HEK293 (cell line): ENCODE measurements at regions not wholly inside any gene's neighbourhood (a gene's known extent, or its start where the extent isn't known, plus 50 kb on each side); places are given as distances from the start of the nearest gene placed in this dataset.

Experiments
- CTCF ChIA-PET: fragments of 350-600 bp; formaldehyde crosslinking; extraction: SDS; loops from one replicate; lab custom pipeline; 2021; ENCODE audit warnings: antibody characterized with exemption; lab: Yijun Ruan, JAX
- POLR2A ChIA-PET: fragments of 300-600 bp; formaldehyde crosslinking; extraction: SDS; loops from one replicate; lab custom pipeline; 2020; ENCODE audit warnings: antibody characterized with exemption, inconsistent platforms; lab: Yijun Ruan, JAX
- H3K27ac ChIP-seq: fragments of 200-500 bp; sonication (Bioruptor generic); 2 replicates; pipeline ENCODE4 v1.5.1; 2014; ENCODE audit warnings: low read depth, low read length, control low read depth, inconsistent platforms; ENCODE audit errors: extremely low read depth
- H3K36me3 ChIP-seq, 2 experiments: fragments of 200-500 bp in 1 of 2; sonication (Bioruptor generic) in 1 of 2; 1 replicate in 1 of 2; 2 replicates in 1 of 2; pipeline ENCODE4 v1.5.1; 2014 to 2017; ENCODE audit warnings: inconsistent platforms in 2 of 2, low read length in 2 of 2; ENCODE audit not compliant: control insufficient read depth in 2 of 2, insufficient read depth in 1 of 2
- H3K4me1 ChIP-seq: fragments of 200-500 bp; sonication (Bioruptor generic); 2 replicates; pipeline ENCODE4 v1.5.1; 2014; ENCODE audit warnings: mild to moderate bottlenecking, low read length, inconsistent platforms; ENCODE audit not compliant: control insufficient read depth, insufficient read depth
- H3K4me3 ChIP-seq: 2 replicates; pipeline ENCODE4 v1.5.1; 2011; ENCODE audit warnings: low read depth, mild to moderate bottlenecking, control low read depth, low read length, moderate library complexity
- H3K9me3 ChIP-seq: fragments of 200-500 bp; sonication (Bioruptor generic); 2 replicates; pipeline ENCODE4 v1.5.1; 2014; ENCODE audit warnings: low read depth, low read length, inconsistent platforms; ENCODE audit not compliant: control insufficient read depth, insufficient read depth
- HIC1 ChIP-seq: fragments of 450-650 bp; formaldehyde crosslinking; IDR thresholded peaks from 2 replicates; pipeline ENCODE4 v1.5.1; 2016; ENCODE audit warnings: missing biosample characterization, missing genetic modification characterization
- IKZF3 ChIP-seq: fragments of 450-650 bp; IDR thresholded peaks from 2 replicates; pipeline ENCODE4 v1.5.0; 2018; ENCODE audit warnings: missing biosample characterization, mild to moderate bottlenecking, missing genetic modification characterization, moderate library complexity
- ZBTB49 ChIP-seq: fragments of 450-650 bp; formaldehyde crosslinking; IDR thresholded peaks from 2 replicates; pipeline ENCODE4 v1.5.1; 2016; ENCODE audit warnings: missing biosample characterization, missing genetic modification characterization, low read depth
- ZEB2 ChIP-seq: fragments of 450-650 bp; formaldehyde crosslinking; IDR thresholded peaks from 2 replicates; pipeline ENCODE4 v1.5.1; 2016; ENCODE audit warnings: missing biosample characterization, missing genetic modification characterization
- ZNF223 ChIP-seq: fragments of 450-650 bp; formaldehyde crosslinking; IDR thresholded peaks from 2 replicates; pipeline ENCODE4 v1.5.1; 2016; ENCODE audit warnings: missing biosample characterization, missing genetic modification characterization
- ZNF274 ChIP-seq, 2 experiments: fragments of 200-500 bp in 1 of 2; fragments of 450-650 bp in 1 of 2; sonication (Bioruptor generic) in 1 of 2; formaldehyde crosslinking in 1 of 2; IDR thresholded peaks; 2 replicates each; pipeline versions ENCODE4 v1.5.1 to v1.6.1; 2014 to 2016; ENCODE audit warnings: borderline replicate concordance in 1 of 2, inconsistent platforms in 1 of 2, low read length in 1 of 2, missing biosample characterization in 1 of 2, missing genetic modification characterization in 1 of 2
- ZNF292 ChIP-seq: fragments of 450-650 bp; formaldehyde crosslinking; IDR thresholded peaks from 2 replicates; pipeline ENCODE4 v1.5.1; 2016; ENCODE audit warnings: low read depth, missing biosample characterization, missing genetic modification characterization, borderline replicate concordance
- ZNF433 ChIP-seq: fragments of 450-650 bp; formaldehyde crosslinking; IDR thresholded peaks from 2 replicates; pipeline ENCODE4 v1.5.1; 2016; ENCODE audit warnings: missing biosample characterization, missing genetic modification characterization, low read depth
- ZNF510 ChIP-seq: fragments of 450-650 bp; formaldehyde crosslinking; IDR thresholded peaks from 2 replicates; pipeline ENCODE4 v1.5.1; 2018; ENCODE audit warnings: mild to moderate bottlenecking, missing genetic modification characterization, missing biosample characterization; ENCODE audit not compliant: insufficient replicate concordance
- ZNF514 ChIP-seq: fragments of 450-650 bp; formaldehyde crosslinking; IDR thresholded peaks from 2 replicates; pipeline ENCODE4 v1.5.1; 2016; ENCODE audit warnings: missing biosample characterization, missing genetic modification characterization
- ZNF529 ChIP-seq: fragments of 450-650 bp; formaldehyde crosslinking; IDR thresholded peaks from 2 replicates; pipeline ENCODE4 v1.5.1; 2017; ENCODE audit warnings: missing genetic modification characterization, missing biosample characterization; ENCODE audit not compliant: insufficient replicate concordance
- ZNF544 ChIP-seq: fragments of 450-650 bp; formaldehyde crosslinking; IDR thresholded peaks from 2 replicates; pipeline ENCODE4 v1.5.0; 2017; ENCODE audit warnings: missing biosample characterization, missing genetic modification characterization
- ZNF548 ChIP-seq: fragments of 450-650 bp; formaldehyde crosslinking; IDR thresholded peaks from 2 replicates; pipeline ENCODE4 v1.5.1; 2016; ENCODE audit warnings: missing biosample characterization, missing genetic modification characterization
- ZNF585B ChIP-seq: fragments of 450-650 bp; formaldehyde crosslinking; IDR thresholded peaks from 2 replicates; pipeline ENCODE4 v1.5.1; 2016; ENCODE audit warnings: missing biosample characterization, missing genetic modification characterization
- ZNF76 ChIP-seq: fragments of 450-650 bp; formaldehyde crosslinking; IDR thresholded peaks from 2 replicates; pipeline ENCODE4; 2016; ENCODE audit warnings: low read depth, missing biosample characterization, missing genetic modification characterization, borderline replicate concordance
- ZNF776 ChIP-seq: fragments of 450-650 bp; formaldehyde crosslinking; IDR thresholded peaks from 2 replicates; pipeline ENCODE4 v1.5.0; 2017; ENCODE audit warnings: missing biosample characterization, missing genetic modification characterization, borderline replicate concordance
- ZNF792 ChIP-seq: fragments of 450-650 bp; formaldehyde crosslinking; IDR thresholded peaks from 2 replicates; pipeline ENCODE4 v1.5.1; 2016; ENCODE audit warnings: missing biosample characterization, missing genetic modification characterization
- TF ChIP-seq, protein P1 (sequence below): fragments of 450-650 bp; formaldehyde crosslinking; IDR thresholded peaks from 2 replicates; pipeline ENCODE4 v1.5.1; 2016; ENCODE audit warnings: missing biosample characterization, missing genetic modification characterization

DNA sequence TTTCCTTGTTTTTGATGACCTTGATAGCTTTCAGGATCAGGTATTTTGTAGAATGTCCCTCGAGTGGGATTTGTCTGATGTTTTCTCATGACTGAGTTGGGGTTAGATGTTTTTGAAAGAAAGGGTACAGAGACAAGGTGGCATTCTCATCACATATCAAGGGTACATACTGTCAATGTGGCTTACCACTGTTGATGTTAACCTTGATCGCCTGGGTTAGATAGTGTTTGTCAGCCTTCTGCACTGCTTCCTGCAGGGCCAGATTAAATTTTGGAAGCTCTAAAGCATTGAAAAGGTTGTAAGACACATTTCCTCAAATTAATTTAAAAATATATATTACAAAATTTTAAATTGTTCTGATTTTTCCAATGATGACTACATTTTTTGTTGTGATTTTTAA lies 287.4 kb upstream of the ACTBL2 start:
- CTCF ChIA-PET = interaction anchor here (0.9 to 1.0 kb wide), 2 partner anchors 10 to 317 kb away, joined by 3 to 4 read pairs; no protein-coding TSS in a partner anchor
- Histone ChIP-seq H3K36me3 (no peaks in the 10 kb centered on the region), H3K27ac (no peak overlapping the region), H3K9me3 (no peaks in the 10 kb centered on the region), H3K4me1 (no peaks in the 10 kb centered on the region), H3K4me3 (no peak overlapping the region)
- POLR2A ChIA-PET = no interaction called here
- TF ChIP-seq ZNF223 (tag by site-specific recombination) (no peak), ZEB2 (tag by site-specific recombination) (no peak), ZNF292 (tag by site-specific recombination) (no peak), ZBTB49 (tag by site-specific recombination) (no peak), ZNF544 (tag by site-specific recombination) (no peak), ZNF433 (tag by site-specific recombination) (no peak), ZNF514 (tag by site-specific recombination) (no peak), ZNF792 (tag by site-specific recombination) (no peak)

DNA sequence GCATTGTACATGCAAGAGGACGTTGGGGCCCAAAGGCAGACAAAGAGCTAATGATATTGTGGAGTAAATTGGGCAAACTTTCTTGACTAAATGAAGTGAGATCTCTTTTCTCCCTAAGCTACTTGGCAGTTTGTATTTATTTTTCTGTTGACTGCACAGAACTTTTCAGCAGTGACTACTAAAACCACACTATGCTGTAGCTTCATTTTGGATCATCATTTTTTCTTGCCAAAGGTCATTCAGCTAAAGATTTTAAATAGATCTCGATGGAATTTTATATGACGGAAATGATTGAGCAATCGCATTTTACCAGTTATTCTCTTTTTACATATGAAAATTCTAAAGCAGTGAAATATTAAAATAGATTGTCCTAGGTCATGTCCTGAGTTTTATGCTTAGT lies 286.1 kb upstream of the ACTBL2 start:
- Histone ChIP-seq H3K27ac (no peak overlapping the region), H3K4me1 (no peaks in the 10 kb centered on the region), H3K9me3 (no peaks in the 10 kb centered on the region), H3K36me3 (no peaks in the 10 kb centered on the region)
- ChIA-PET POLR2A (interaction anchor here (0.6 kb wide), 1 partner anchor 9 kb away, joined by 3 read pairs; no protein-coding TSS in a partner anchor), CTCF (interaction anchor here (0.9 kb wide), 2 partner anchors 26 to 471 kb away, joined by 3 to 4 read pairs; no protein-coding TSS in a partner anchor)
- no peak for TF ChIP-seq ZNF776
- no peak for TF ChIP-seq IKZF3
- no peak for TF ChIP-seq ZNF529 (tag by site-specific recombination)
- TF ChIP-seq, protein P1, sequence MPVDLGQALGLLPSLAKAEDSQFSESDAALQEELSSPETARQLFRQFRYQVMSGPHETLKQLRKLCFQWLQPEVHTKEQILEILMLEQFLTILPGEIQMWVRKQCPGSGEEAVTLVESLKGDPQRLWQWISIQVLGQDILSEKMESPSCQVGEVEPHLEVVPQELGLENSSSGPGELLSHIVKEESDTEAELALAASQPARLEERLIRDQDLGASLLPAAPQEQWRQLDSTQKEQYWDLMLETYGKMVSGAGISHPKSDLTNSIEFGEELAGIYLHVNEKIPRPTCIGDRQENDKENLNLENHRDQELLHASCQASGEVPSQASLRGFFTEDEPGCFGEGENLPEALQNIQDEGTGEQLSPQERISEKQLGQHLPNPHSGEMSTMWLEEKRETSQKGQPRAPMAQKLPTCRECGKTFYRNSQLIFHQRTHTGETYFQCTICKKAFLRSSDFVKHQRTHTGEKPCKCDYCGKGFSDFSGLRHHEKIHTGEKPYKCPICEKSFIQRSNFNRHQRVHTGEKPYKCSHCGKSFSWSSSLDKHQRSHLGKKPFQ (tag by site-specific recombination) = no peak
- no peak for TF ChIP-seq ZNF585B (tag by site-specific recombination)
- TF ChIP-seq HIC1 = no peak
- no peak for TF ChIP-seq ZNF76
- TF ChIP-seq ZNF510 (tag by site-specific recombination) = no peak
- no peak for TF ChIP-seq ZNF274 (IDR thresholded peaks at IDR 0.05; ENCODE audit: low read length)
- no peak for TF ChIP-seq ZNF274 (tag by site-specific recombination; IDR thresholded peaks at IDR 0.05; ENCODE audit: borderline replicate concordance)
- no peak for TF ChIP-seq ZNF548
- TF ChIP-seq, all 188 proteins: peak for 0
- H3K4me3 ChIP-seq = no peak overlapping the region
